CD4-positive, alpha-beta T cell (primary cell): ENCODE measurements at regions not wholly inside any gene's neighbourhood (a gene's known extent, or its start where the extent isn't known, plus 50 kb on each side); places are given as distances from the start of the nearest gene placed in this dataset.

ENCODE experiments used
- ATAC-seq: fragments of 200-7000 bp; cut with Tn5 transposase; one replicate; pipeline ENCODE4 v1.10.0; 2022; ENCODE audit warnings: mild to moderate bottlenecking; ENCODE audit not compliant: poor library complexity
- CTCF ChIA-PET: fragments of 350-600 bp; sonication (Branson Sonifier 250); formaldehyde crosslinking; loops from one replicate; lab custom pipeline; 2021; ENCODE audit warnings: antibody characterized with exemption, inconsistent platforms; lab: Charles Lee
- POLR2A ChIA-PET: fragments of 350-600 bp; sonication (Branson Sonifier 250); formaldehyde crosslinking; loops from one replicate; lab custom pipeline; 2021; ENCODE audit warnings: antibody characterized with exemption, inconsistent platforms; lab: Charles Lee
- DNase-seq, 14 experiments: peaks; one replicate each; pipeline ENCODE4 v3.0.0-alpha.2; 2013 to 2020; ENCODE audit warnings: mixed read lengths in 2 of 14
- H3K27ac ChIP-seq, 2 donors: one replicate each; pipeline versions ENCODE4 v1.5.1 to v1.7.0; 2013; ENCODE audit warnings: low read length in 2 of 2, low read depth in 1 of 2, mild to moderate bottlenecking in 1 of 2
- H3K27me3 ChIP-seq, 2 experiments: 1 replicate in 1 of 2; 2 replicates in 1 of 2; pipeline versions ENCODE4 v1.6.1 to v1.7.0; 2013; ENCODE audit warnings: low read length in 2 of 2, control low read depth in 1 of 2, mild to moderate bottlenecking in 1 of 2, moderate library complexity in 1 of 2; ENCODE audit not compliant: insufficient read depth in 2 of 2, control insufficient read depth in 1 of 2
- H3K36me3 ChIP-seq: one replicate; pipeline ENCODE4 v1.6.1; 2013; ENCODE audit warnings: low read length, control low read depth; ENCODE audit not compliant: insufficient read depth
- H3K4me1 ChIP-seq: one replicate; pipeline ENCODE4 v1.6.1; 2013; ENCODE audit warnings: low read length, control low read depth; ENCODE audit not compliant: insufficient read depth
- H3K4me3 ChIP-seq: one replicate; pipeline ENCODE4 v1.5.1; 2013; ENCODE audit warnings: mild to moderate bottlenecking, low read length, moderate library complexity
- H3K9me3 ChIP-seq, 2 experiments: 1 replicate in 1 of 2; 2 replicates in 1 of 2; pipeline versions ENCODE4 v1.6.1 to v1.7.0; 2013; ENCODE audit warnings: low read length in 2 of 2, mild to moderate bottlenecking in 2 of 2, control low read depth in 1 of 2, moderate library complexity in 1 of 2; ENCODE audit not compliant: control insufficient read depth in 1 of 2, insufficient read depth in 1 of 2
- H3K27ac Mint-ChIP-seq: one replicate; pipeline ENCODE4 v1.8.0; 2020; ENCODE audit warnings: mixed read lengths
- H3K27me3 Mint-ChIP-seq: one replicate; pipeline ENCODE4 v1.8.0; 2021; ENCODE audit warnings: mixed read lengths
- H3K36me3 Mint-ChIP-seq: one replicate; pipeline ENCODE4 v1.8.0; 2021; ENCODE audit warnings: low read depth, mixed read lengths
- H3K4me1 Mint-ChIP-seq: one replicate; pipeline ENCODE4 v1.8.0; 2021; ENCODE audit warnings: low read depth, mixed read lengths
- H3K4me3 Mint-ChIP-seq: one replicate; pipeline ENCODE4 v1.8.0; 2020; ENCODE audit warnings: mild to moderate bottlenecking, mixed read lengths
- H3K9me3 Mint-ChIP-seq: one replicate; pipeline ENCODE4 v1.8.0; 2020; ENCODE audit warnings: mixed read lengths
- intact Hi-C, 2 experiments: fragments of 100-400 bp; cut with DNase I in 1 of 2; cut with micrococcal nuclease in 1 of 2; formaldehyde crosslinking; loops; one replicate each; pipeline versions ENCODE4 v1.15.1 to v1.9.0; 2023 to 2025; cut with DNase I, micrococcal nuclease
- TF ChIP-seq, protein P1 (sequence below): fragments of 200-600 bp; IDR thresholded peaks from one replicate; pipeline ENCODE4 v1.8.0; 2022; ENCODE audit warnings: antibody characterized with exemption, mild to moderate bottlenecking

GRCh38 chr7:96377399-96377798, 55.5 kb upstream of the SLC25A13 start:
- intact Hi-C loops: no loop called here
- H3K4me3 Mint-ChIP-seq: no peak overlapping the region
- no peak overlapping the region for H3K27ac Mint-ChIP-seq
- Histone ChIP-seq H3K36me3 (no peaks in the 10 kb centered on the region), H3K27me3 (no peaks in the 10 kb centered on the region), H3K9me3 (no peaks in the 10 kb centered on the region), H3K4me3 (no peak overlapping the region), H3K27ac (no peak overlapping the region), H3K4me1 (no peaks in the 10 kb centered on the region)
- POLR2A ChIA-PET: no interaction called here
- H3K27me3 Mint-ChIP-seq: peaks cover 26% of the 10 kb centered on the region
- ATAC-seq: no peak
- no peaks in the 10 kb centered on the region for H3K9me3 Mint-ChIP-seq
- DNase-seq: no peak
- TF ChIP-seq, protein P1, sequence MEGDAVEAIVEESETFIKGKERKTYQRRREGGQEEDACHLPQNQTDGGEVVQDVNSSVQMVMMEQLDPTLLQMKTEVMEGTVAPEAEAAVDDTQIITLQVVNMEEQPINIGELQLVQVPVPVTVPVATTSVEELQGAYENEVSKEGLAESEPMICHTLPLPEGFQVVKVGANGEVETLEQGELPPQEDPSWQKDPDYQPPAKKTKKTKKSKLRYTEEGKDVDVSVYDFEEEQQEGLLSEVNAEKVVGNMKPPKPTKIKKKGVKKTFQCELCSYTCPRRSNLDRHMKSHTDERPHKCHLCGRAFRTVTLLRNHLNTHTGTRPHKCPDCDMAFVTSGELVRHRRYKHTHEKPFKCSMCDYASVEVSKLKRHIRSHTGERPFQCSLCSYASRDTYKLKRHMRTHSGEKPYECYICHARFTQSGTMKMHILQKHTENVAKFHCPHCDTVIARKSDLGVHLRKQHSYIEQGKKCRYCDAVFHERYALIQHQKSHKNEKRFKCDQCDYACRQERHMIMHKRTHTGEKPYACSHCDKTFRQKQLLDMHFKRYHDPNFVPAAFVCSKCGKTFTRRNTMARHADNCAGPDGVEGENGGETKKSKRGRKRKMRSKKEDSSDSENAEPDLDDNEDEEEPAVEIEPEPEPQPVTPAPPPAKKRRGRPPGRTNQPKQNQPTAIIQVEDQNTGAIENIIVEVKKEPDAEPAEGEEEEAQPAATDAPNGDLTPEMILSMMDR: no peak
- no peaks in the 10 kb centered on the region for H3K36me3 Mint-ChIP-seq
- H3K4me1 Mint-ChIP-seq: no peaks in the 10 kb centered on the region
- CTCF ChIA-PET: no interaction called here
